H1 (cell line): ENCODE measurements at regions not wholly inside any gene's neighbourhood (a gene's known extent, or its start where the extent isn't known, plus 50 kb on each side); places are given as distances from the start of the nearest gene placed in this dataset.

Experiments used
- ATF3 ChIP-seq: IDR thresholded peaks from 2 replicates; pipeline ENCODE4 v1.6.1; 2011; ENCODE audit warnings: low read depth, mild to moderate bottlenecking, low read length; ENCODE audit not compliant: insufficient read depth
- HDAC6 ChIP-seq: IDR thresholded peaks from one replicate; pipeline ENCODE4 v1.7.1; 2012; ENCODE audit warnings: low read depth, mild to moderate bottlenecking, inconsistent platforms, low read length, moderate library complexity
- KDM4A ChIP-seq: IDR thresholded peaks from one replicate; pipeline ENCODE4 v1.7.1; 2012; ENCODE audit warnings: low read depth, mild to moderate bottlenecking, moderate library complexity, low read length, inconsistent platforms; ENCODE audit not compliant: severe bottlenecking
- NANOG ChIP-seq: IDR thresholded peaks from 2 replicates; pipeline ENCODE4 v1.6.1; 2011; ENCODE audit warnings: low read length, low read depth, mild to moderate bottlenecking, inconsistent platforms; ENCODE audit not compliant: insufficient read depth, poor library complexity, severe bottlenecking
- SAP30 ChIP-seq: fragments of 300-600 bp; sonication (generic); IDR thresholded peaks from 2 replicates; pipeline ENCODE4 v1.7.1; 2012; ENCODE audit warnings: low read length, moderate library complexity, mild to moderate bottlenecking, inconsistent platforms; ENCODE audit not compliant: insufficient read depth, insufficient replicate concordance
- SIRT6 ChIP-seq: IDR thresholded peaks from one replicate; pipeline ENCODE4 v1.7.1; 2012; ENCODE audit warnings: low read length, inconsistent platforms
- TAF1 ChIP-seq: IDR thresholded peaks from 2 replicates; pipeline ENCODE4 v1.6.1; 2011; ENCODE audit warnings: mild to moderate bottlenecking, low read depth, low read length
- TAF7 ChIP-seq: optimal IDR thresholded peaks from 2 replicates; pipeline ENCODE3; 2011; ENCODE audit warnings: low read depth, mild to moderate bottlenecking, inconsistent platforms, low read length, moderate library complexity, borderline replicate concordance

GRCh38 chr6:155693573-155694418 is 238.2 kb upstream of the NOX3 start (continued):
- TF ChIP-seq TAF1 (no peak), SAP30 (no peak), SIRT6 (no peak), TAF7 (no peak), NANOG (no peak), KDM4A (no peak), HDAC6 (no peak), ATF3 (no peak)
- TF ChIP-seq, all 59 proteins: peak for 0
